ENCODE measurements at regions not wholly inside any gene's neighbourhood (a gene's known extent, or its start where the extent isn't known, plus 50 kb on each side); places are given as distances from the start of the nearest gene placed in this dataset.

- no peaks in the 10 kb centered on the region for H3K27me3 ChIP-seq
- DNase-seq, result no peak
- no peaks in the 10 kb centered on the region for H3K4me1 ChIP-seq
- H3K9me3 ChIP-seq, result no peaks in the 10 kb centered on the region
- no peak overlapping the region for H3K27ac ChIP-seq
- no peaks in the 10 kb centered on the region for H3K36me3 ChIP-seq
- H3K4me3 ChIP-seq, result no peak overlapping the region
- intact Hi-C loops (cut with DNase I; ENCODE audit: low total_unique reads), result no loop called here
- TF ChIP-seq POLR2A (IDR thresholded peaks at IDR 0.05), result no peak
- TF ChIP-seq CTCF (IDR thresholded peaks at IDR 0.05), result no peak
Observed at GRCh38 chr1:4355839-4356238, 298.6 kb upstream of the AJAP1 start.

GRCh38 chr1:4362314-4363044, 291.9 kb upstream of the AJAP1 start:
- Histone ChIP-seq H3K9me3 (no peaks in the 10 kb centered on the region), H3K27ac (no peak overlapping the region), H3K4me1 (no peaks in the 10 kb centered on the region), H3K36me3 (no peaks in the 10 kb centered on the region), H3K27me3 (no peaks in the 10 kb centered on the region), H3K4me3 (no peak overlapping the region)
- DNase-seq, result no peak
- TF ChIP-seq CTCF (IDR thresholded peaks at IDR 0.05), result no peak
- TF ChIP-seq POLR2A (IDR thresholded peaks at IDR 0.05), result no peak
- intact Hi-C loops (cut with DNase I; ENCODE audit: low total_unique reads), result no loop called here

- H3K27ac ChIP-seq, result no peak overlapping the region
- intact Hi-C loops (cut with DNase I; ENCODE audit: low total_unique reads), result no loop called here
- TF ChIP-seq CTCF (IDR thresholded peaks at IDR 0.05) (no peak), POLR2A (IDR thresholded peaks at IDR 0.05) (no peak)
Observed at GRCh38 chr1:4366091-4366490, 288.3 kb upstream of the AJAP1 start.

GRCh38 chr1:4367230-4367777, 287.1 kb upstream of the AJAP1 start:
- Histone ChIP-seq H3K36me3 (no peaks in the 10 kb centered on the region), H3K9me3 (no peaks in the 10 kb centered on the region), H3K27ac (no peak overlapping the region), H3K4me3 (no peak overlapping the region), H3K27me3 (no peaks in the 10 kb centered on the region), H3K4me1 (no peaks in the 10 kb centered on the region)
- DNase-seq, result no peak
- TF ChIP-seq CTCF (IDR thresholded peaks at IDR 0.05) (no peak), POLR2A (IDR thresholded peaks at IDR 0.05) (no peak)
- intact Hi-C loops (cut with DNase I; ENCODE audit: low total_unique reads), result no loop called here

More at GRCh38 chr1:4366091-4366490, 288.3 kb upstream of the AJAP1 start:
- DNase-seq, result no peak
- H3K36me3 ChIP-seq, result no peaks in the 10 kb centered on the region
- H3K9me3 ChIP-seq, result no peaks in the 10 kb centered on the region
- H3K4me3 ChIP-seq, result no peak overlapping the region
- H3K4me1 ChIP-seq, result no peaks in the 10 kb centered on the region
- H3K27me3 ChIP-seq, result no peaks in the 10 kb centered on the region

- no peaks in the 10 kb centered on the region for H3K27me3 ChIP-seq
- H3K27ac ChIP-seq, result no peak overlapping the region
- intact Hi-C loops (cut with DNase I; ENCODE audit: low total_unique reads), result no loop called here
- H3K4me3 ChIP-seq, result no peak overlapping the region
- H3K9me3 ChIP-seq, result no peaks in the 10 kb centered on the region
- DNase-seq, result no peak
- H3K36me3 ChIP-seq, result no peaks in the 10 kb centered on the region
- no peaks in the 10 kb centered on the region for H3K4me1 ChIP-seq
- TF ChIP-seq CTCF (IDR thresholded peaks at IDR 0.05) (no peak), POLR2A (IDR thresholded peaks at IDR 0.05) (no peak)
Observed at GRCh38 chr1:4369335-4369734, 285.1 kb upstream of the AJAP1 start.
